ENCODE measurements at regions not wholly inside any gene's neighbourhood (a gene's known extent, or its start where the extent isn't known, plus 50 kb on each side); places are given as distances from the start of the nearest gene placed in this dataset.

DNA sequence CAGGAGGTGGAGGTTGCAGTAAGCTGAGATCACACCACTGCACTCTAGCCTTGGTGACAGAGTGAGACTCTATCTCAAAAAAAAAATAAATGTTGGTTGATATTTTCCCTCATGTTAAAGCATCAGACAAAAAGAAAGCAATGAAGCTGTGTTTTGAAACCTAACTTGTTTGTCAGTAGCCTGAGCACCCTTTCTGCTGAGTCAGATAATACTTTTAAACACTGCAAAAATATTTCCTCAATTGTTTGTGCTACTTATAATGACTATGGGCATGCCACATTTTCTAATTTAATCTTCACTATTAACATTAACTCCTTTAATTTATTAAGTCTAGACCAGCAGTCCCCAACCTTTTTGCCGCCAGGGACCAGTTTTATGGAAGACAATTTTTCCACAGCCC lies 236.3 kb upstream of the AGAP1 start:
- FAIRE-seq (no peak), DNase-seq (ENCODE audit: insufficient read length, low spot score) (no peak)
- no peak for TF ChIP-seq POLR2AphosphoS5 (IDR thresholded peaks at IDR 0.05; ENCODE audit: low read depth, low read length)
- TF ChIP-seq POLR2A (IDR thresholded peaks at IDR 0.05; ENCODE audit: low read depth, low read length) = no peak
- no peak for TF ChIP-seq PAX5 (IDR thresholded peaks at IDR 0.05; ENCODE audit: insufficient read depth, low read length, severe bottlenecking)
- TF ChIP-seq POU2F2 (IDR thresholded peaks at IDR 0.05; ENCODE audit: low read depth, low read length) = no peak
- TF ChIP-seq TAF1 (IDR thresholded peaks at IDR 0.05; ENCODE audit: low read depth, low read length) = no peak
- no peak for TF ChIP-seq SPI1 (IDR thresholded peaks at IDR 0.05; ENCODE audit: low read depth, low read length)

DNA sequence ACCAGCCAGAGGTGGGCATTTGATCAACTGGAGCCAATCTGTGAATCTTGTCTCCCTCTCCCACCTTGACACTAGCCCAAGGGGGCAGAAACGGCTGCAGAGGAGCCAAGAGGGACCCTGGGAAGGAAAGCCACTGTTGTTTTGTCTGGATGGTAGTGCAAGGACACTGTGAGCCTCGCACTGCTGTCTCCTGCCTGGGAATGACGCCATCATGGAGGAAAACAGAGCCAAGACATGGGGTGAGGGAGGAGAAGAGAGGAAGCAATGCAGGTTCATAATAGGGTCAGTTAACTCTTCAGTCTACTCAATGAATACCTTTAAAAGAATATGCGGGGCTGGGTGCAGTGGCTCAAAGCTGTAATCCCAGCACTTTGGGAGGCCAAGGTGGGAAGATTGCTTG lies 231.1 kb upstream of the AGAP1 start:
- DNase-seq (ENCODE audit: insufficient read length, low spot score) = no peak
- no peak for FAIRE-seq

DNA sequence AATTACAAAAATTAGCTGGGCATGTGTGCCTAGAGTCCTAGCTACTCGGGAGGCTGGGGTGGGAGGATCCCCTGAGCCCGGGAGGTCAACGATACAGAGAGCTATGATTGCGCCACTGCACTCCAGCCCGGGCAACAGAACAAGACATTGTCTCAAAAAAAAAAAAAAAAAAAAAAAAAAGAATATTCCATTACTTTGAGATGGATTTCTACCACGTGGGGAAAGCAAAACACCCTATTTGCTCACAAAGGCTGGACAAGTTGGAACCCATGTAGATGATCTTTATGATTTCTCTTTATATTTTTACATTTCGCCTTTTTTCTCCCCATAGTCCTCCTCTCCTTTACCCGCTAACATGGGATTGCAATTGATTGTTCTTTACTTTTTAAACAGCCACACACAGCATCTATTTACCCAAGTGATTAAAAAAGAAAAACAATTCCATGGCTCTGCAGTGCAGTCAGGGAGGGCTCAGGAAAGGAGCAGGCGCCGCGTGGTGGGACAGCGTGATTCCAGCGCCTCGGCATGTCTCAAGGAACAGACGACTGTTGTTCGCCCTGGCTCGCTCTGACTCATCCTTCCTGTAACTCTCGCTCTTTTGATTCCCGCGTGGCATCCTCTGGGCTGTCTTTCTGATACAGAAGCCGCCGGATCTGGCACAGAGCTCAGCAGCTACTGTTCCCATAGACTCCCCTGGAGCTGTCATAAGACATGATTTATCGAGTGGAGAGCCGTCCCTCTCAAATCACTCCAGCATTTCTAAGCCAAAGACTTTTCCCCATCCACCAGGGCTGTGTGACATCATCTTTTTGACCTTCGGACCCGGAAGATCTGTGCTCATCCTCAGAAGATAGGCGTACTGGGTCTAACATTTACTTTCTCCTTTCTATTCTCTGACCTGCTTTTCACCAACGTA lies 230.4 kb upstream of the AGAP1 start:
- TF ChIP-seq POLR2A (IDR thresholded peaks at IDR 0.05; ENCODE audit: low read depth, low read length) (no peak), POU2F2 (IDR thresholded peaks at IDR 0.05; ENCODE audit: low read depth, low read length) (no peak), PAX5 (IDR thresholded peaks at IDR 0.05; ENCODE audit: insufficient read depth, low read length, severe bottlenecking) (no peak), TAF1 (IDR thresholded peaks at IDR 0.05; ENCODE audit: low read depth, low read length) (no peak), POLR2AphosphoS5 (IDR thresholded peaks at IDR 0.05; ENCODE audit: low read depth, low read length) (no peak), SPI1 (IDR thresholded peaks at IDR 0.05; ENCODE audit: low read depth, low read length) (no peak)
- DNase-seq (ENCODE audit: insufficient read length, low spot score) = no peak
- no peak for FAIRE-seq

More for the DNA sequence above, 231.1 kb upstream of the AGAP1 start:
- no peak for TF ChIP-seq POU2F2 (IDR thresholded peaks at IDR 0.05; ENCODE audit: low read depth, low read length)
- no peak for TF ChIP-seq SPI1 (IDR thresholded peaks at IDR 0.05; ENCODE audit: low read depth, low read length)
- no peak for TF ChIP-seq PAX5 (IDR thresholded peaks at IDR 0.05; ENCODE audit: insufficient read depth, low read length, severe bottlenecking)
- TF ChIP-seq TAF1 (IDR thresholded peaks at IDR 0.05; ENCODE audit: low read depth, low read length) = no peak
- TF ChIP-seq POLR2A (IDR thresholded peaks at IDR 0.05; ENCODE audit: low read depth, low read length) = no peak
- TF ChIP-seq POLR2AphosphoS5 (IDR thresholded peaks at IDR 0.05; ENCODE audit: low read depth, low read length) = no peak

DNA sequence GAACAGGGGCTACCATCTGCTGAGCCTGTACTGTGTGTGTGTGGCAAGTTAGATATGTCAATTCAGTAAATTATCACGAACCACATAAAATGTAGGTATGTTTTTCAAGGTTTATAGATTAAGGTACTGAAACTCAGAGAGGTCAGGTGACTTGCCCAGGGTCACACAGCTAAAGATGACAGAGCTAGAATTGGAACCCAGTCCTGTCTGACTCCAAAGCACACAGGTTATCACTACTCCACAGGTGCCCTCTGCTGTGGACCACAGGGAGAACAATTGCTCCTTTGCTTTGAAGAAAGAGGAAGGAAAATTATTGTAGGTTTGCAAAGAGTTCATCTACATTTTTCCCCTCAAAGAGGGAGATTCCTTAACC lies 229.7 kb upstream of the AGAP1 start:
- TF ChIP-seq POLR2A (IDR thresholded peaks at IDR 0.05; ENCODE audit: low read depth, low read length) = no peak
- no peak for TF ChIP-seq SPI1 (IDR thresholded peaks at IDR 0.05; ENCODE audit: low read depth, low read length)
- no peak for TF ChIP-seq PAX5 (IDR thresholded peaks at IDR 0.05; ENCODE audit: insufficient read depth, low read length, severe bottlenecking)
- TF ChIP-seq POU2F2 (IDR thresholded peaks at IDR 0.05; ENCODE audit: low read depth, low read length) = no peak
- no peak for TF ChIP-seq POLR2AphosphoS5 (IDR thresholded peaks at IDR 0.05; ENCODE audit: low read depth, low read length)
- TF ChIP-seq TAF1 (IDR thresholded peaks at IDR 0.05; ENCODE audit: low read depth, low read length) = no peak
- no peak for FAIRE-seq

DNA sequence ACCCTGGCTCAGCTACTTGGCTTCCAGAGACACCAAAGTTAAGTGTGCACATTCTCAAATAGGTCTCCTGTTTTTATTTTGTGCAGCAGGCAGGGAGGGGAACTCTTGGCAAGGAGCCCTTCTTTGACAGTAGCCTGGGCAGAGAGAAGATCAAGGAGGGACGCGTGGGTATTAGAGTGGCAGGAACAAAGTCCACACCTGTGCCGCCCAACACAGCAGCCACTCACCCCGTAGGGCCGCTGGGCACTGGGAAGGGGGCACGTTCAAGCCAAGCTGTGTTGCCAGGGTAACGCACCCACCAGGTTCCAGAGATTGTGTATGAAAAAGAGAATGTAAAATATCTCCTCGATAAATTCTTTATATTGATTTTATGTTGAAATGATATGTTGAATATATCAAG lies 229.3 kb upstream of the AGAP1 start:
- no peak for TF ChIP-seq POU2F2 (IDR thresholded peaks at IDR 0.05; ENCODE audit: low read depth, low read length)
- no peak for TF ChIP-seq POLR2AphosphoS5 (IDR thresholded peaks at IDR 0.05; ENCODE audit: low read depth, low read length)
- no peak for TF ChIP-seq TAF1 (IDR thresholded peaks at IDR 0.05; ENCODE audit: low read depth, low read length)
- no peak for TF ChIP-seq PAX5 (IDR thresholded peaks at IDR 0.05; ENCODE audit: insufficient read depth, low read length, severe bottlenecking)
- TF ChIP-seq POLR2A (IDR thresholded peaks at IDR 0.05; ENCODE audit: low read depth, low read length) = no peak
- TF ChIP-seq SPI1 (IDR thresholded peaks at IDR 0.05; ENCODE audit: low read depth, low read length) = no peak
- no peak for DNase-seq (ENCODE audit: insufficient read length, low spot score)
- FAIRE-seq = no peak

More for the DNA sequence above, 229.7 kb upstream of the AGAP1 start:
- DNase-seq (ENCODE audit: insufficient read length, low spot score) = no peak

DNA sequence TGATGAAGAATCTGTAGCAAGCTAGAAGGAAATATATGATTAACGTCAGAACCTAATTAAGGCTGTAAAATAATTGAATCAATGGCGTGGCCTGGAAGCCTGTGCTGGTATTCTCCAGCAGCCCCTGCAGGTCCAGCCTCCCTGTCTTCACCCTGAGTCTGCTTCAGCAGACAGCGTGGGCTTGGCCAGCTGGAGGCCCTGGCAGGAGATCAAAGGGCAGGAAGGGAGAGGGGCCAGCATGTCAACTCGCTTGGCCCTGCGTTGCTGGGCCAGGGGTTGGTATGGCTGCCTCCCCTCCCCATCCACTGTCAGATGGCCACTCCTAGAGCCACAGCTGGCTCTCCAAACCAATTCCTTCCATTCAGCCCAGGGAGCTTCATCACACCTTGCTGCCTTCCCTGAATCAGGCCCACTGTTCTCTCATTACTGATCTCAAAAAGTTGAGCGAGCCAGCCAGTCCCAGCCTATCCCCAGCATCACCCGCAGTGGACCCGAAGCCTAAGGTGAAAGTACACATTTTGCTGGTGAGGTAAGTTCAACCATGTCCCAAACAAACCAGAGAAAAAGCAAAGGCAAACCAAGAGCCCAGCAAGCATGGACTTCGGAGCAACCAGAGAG lies 228.4 kb upstream of the AGAP1 start:
- TF ChIP-seq SPI1 (IDR thresholded peaks at IDR 0.05; ENCODE audit: low read depth, low read length) (no peak), POU2F2 (IDR thresholded peaks at IDR 0.05; ENCODE audit: low read depth, low read length) (no peak), TAF1 (IDR thresholded peaks at IDR 0.05; ENCODE audit: low read depth, low read length) (no peak), PAX5 (IDR thresholded peaks at IDR 0.05; ENCODE audit: insufficient read depth, low read length, severe bottlenecking) (no peak), POLR2A (IDR thresholded peaks at IDR 0.05; ENCODE audit: low read depth, low read length) (no peak), POLR2AphosphoS5 (IDR thresholded peaks at IDR 0.05; ENCODE audit: low read depth, low read length) (no peak)
- no peak for FAIRE-seq

DNA sequence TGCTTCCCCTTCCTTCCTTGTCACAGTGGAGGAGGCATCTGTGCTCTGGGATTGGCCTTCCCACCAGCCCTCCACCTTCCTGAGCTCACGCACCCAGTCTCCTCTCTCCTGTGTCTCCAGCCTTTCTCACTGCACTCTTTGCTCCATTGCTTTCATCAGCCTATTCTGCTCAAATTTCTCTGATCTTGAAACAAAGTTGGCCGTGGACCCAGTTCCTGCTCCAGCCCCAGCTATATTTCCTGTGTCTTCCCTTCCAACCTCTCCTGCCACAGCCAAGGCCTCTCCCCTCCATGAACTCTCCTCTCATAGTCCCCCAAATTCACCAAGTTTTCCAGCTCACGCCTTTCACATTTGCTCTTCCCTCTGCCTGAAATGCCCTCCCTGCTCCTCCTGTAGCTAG lies 226.6 kb upstream of the AGAP1 start:
- FAIRE-seq (no peak), DNase-seq (ENCODE audit: insufficient read length, low spot score) (no peak)
- TF ChIP-seq POLR2A (IDR thresholded peaks at IDR 0.05; ENCODE audit: low read depth, low read length) (no peak), SPI1 (IDR thresholded peaks at IDR 0.05; ENCODE audit: low read depth, low read length) (no peak), PAX5 (IDR thresholded peaks at IDR 0.05; ENCODE audit: insufficient read depth, low read length, severe bottlenecking) (no peak), POLR2AphosphoS5 (IDR thresholded peaks at IDR 0.05; ENCODE audit: low read depth, low read length) (no peak), POU2F2 (IDR thresholded peaks at IDR 0.05; ENCODE audit: low read depth, low read length) (no peak), TAF1 (IDR thresholded peaks at IDR 0.05; ENCODE audit: low read depth, low read length) (no peak)

More for the DNA sequence above, 228.4 kb upstream of the AGAP1 start:
- no peak for DNase-seq (ENCODE audit: insufficient read length, low spot score)

DNA sequence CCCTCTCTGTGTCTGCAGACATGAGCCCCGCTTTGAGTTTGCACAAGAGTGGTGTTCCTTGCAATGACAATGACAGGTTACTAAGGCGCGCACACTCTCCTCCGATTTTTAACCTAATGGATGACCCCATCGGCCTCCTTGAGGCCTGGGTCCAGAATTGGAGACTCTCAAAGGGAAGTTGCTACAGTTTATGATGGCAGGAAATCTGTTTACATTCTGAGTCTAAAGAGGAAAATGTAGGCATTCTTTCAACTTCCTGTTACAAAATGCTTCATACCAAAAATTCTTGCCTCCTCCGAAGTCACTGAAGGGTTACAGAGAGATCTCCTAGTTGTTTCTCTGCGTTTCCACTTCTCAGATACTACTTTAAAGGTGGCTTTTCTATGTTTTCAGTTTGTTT lies 225.3 kb upstream of the AGAP1 start:
- no peak for TF ChIP-seq PAX5 (IDR thresholded peaks at IDR 0.05; ENCODE audit: insufficient read depth, low read length, severe bottlenecking)
- DNase-seq (ENCODE audit: insufficient read length, low spot score) (no peak), FAIRE-seq (no peak)

DNA sequence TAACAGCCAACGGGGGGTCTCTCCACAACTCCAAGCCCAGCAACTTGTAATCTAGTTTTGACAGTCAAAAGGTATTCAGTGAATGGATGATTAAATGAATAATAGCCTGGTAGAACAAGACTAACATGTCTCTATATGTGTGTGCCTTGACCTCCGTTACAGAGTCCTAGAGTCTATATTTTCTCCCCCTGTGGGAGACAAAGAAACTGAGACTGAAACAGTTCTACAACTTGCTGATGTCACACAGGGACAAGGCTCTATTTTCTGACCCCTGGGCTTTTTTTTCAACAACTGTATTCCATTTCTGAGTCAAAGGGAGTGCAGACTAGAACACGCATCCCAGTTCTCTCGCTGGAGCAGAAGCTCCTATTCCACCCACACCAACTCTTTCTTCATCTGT lies 223.6 kb upstream of the AGAP1 start:
- FAIRE-seq = no peak
- DNase-seq (ENCODE audit: insufficient read length, low spot score) = no peak
- TF ChIP-seq POU2F2 (IDR thresholded peaks at IDR 0.05; ENCODE audit: low read depth, low read length) (no peak), TAF1 (IDR thresholded peaks at IDR 0.05; ENCODE audit: low read depth, low read length) (no peak), SPI1 (IDR thresholded peaks at IDR 0.05; ENCODE audit: low read depth, low read length) (no peak), POLR2A (IDR thresholded peaks at IDR 0.05; ENCODE audit: low read depth, low read length) (no peak), POLR2AphosphoS5 (IDR thresholded peaks at IDR 0.05; ENCODE audit: low read depth, low read length) (no peak), PAX5 (IDR thresholded peaks at IDR 0.05; ENCODE audit: insufficient read depth, low read length, severe bottlenecking) (no peak)

Data from GM12891 (cell line).